ENCODE measurements at regions not wholly inside any gene's neighbourhood (a gene's known extent, or its start where the extent isn't known, plus 50 kb on each side); places are given as distances from the start of the nearest gene placed in this dataset.
"Not testable (repeated sequence)": the region's sequence is repeated elsewhere in the genome, so short reads cannot be mapped to it uniquely, and the experiment has no call there.

- not testable (repeated sequence) for DNase-seq
These were observed 97.5 kb downstream of the ZNF664 start for GRCh38 chr12:124070394-124071074.

- no peak for DNase-seq
These were observed 98.0 kb downstream of the ZNF664 start for GRCh38 chr12:124071075-124071443.

GRCh38 chr12:124073356-124074035, 100.5 kb downstream of the ZNF664 start:
- no peak for DNase-seq

- DNase-seq = no peak
These were observed 102.8 kb downstream of the ZNF664 start for GRCh38 chr12:124075841-124076240.

GRCh38 chr12:124077701-124078100, 104.7 kb downstream of the ZNF664 start:
- no peak for DNase-seq

DNA sequence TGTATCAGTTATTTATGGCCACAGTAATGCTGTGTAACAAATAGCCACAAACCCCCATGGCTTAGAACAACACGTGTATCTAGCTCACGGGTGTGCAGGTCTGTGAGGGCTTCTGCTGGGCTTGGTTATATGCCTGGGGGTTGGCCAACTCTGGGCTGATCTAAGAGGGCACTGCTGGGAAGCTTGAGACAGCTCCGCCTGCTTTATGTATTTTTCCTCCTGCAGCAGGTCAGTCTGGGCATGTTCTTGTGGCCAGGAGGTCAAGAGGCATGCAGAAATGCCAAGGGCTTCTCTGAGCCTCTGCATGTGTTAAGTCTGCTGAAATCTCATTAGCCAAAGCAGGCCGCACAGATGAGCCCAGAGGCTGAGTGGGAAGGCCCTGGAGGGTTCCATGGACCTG, 105.8 kb downstream of the ZNF664 start:
- no peak for DNase-seq

GRCh38 chr12:124080649-124081048, 107.6 kb downstream of the ZNF664 start:
- no peak for DNase-seq

DNA sequence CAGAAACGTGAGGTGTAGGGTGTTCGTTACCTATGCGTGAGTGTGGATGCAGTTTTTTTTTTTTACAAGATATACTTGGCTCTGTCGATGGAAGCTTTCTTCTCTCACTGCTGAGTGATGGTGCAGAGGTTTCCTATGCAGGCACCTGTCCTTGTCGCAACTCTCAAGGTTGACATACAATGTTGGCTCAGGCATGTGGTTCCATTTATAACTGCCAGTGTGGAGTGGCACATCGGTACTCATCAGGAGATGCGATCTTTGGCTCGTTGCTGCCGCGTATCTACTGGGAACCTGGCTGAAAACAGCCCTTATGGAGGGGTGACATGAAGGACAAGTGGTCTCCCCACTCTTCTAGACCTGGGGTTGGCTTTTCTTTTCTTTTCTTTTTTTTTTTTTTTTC, 109.0 kb downstream of the ZNF664 start:
- DNase-seq = no peak

GRCh38 chr12:124082687-124083086, 109.7 kb downstream of the ZNF664 start:
- DNase-seq = no peak

GRCh38 chr12:124083708-124084107, 110.7 kb downstream of the ZNF664 start:
- DNase-seq = no peak

DNA sequence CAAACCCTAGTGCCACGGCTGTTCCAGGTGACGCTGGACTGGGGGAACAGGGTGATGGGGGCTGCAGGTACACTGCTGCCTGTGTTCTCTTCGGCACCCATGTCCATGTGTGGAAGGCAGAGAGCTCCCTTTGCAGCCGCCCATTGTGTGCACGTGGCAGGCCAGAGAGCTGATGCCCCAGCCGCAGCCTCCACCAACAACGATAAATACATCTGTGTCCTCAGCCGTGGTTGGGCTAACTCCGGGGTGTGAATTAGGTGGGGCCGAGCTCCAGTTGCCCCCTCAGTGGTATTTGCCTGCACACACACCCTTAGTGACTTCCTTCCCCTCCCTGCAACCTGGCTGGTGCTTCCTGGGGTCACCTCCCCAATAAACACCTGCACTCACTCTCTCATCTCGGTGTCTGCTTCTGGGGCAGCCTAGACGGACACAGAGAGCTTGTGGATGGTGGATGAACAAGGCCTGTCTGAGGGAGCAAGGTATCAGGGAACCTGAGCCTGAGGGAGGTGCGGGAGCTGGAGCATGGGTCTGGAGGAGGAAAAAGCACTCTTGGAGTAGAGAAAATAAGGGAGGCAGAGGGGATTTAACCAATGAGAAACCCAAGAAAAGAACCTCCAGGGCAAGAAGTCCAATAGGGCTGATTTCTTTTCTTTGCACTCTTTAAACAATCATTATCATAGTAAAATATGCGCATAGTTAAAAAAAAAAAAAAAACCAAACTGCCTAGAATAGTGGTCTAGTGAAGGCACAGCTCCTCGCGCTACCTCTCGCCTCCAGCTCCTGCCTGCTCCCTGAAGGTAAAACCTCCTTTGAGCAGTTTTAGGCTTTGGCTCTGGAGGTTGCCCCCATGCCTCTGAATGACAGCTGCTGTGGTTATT, 112.6 kb downstream of the ZNF664 start:
- no peak for DNase-seq

DNA sequence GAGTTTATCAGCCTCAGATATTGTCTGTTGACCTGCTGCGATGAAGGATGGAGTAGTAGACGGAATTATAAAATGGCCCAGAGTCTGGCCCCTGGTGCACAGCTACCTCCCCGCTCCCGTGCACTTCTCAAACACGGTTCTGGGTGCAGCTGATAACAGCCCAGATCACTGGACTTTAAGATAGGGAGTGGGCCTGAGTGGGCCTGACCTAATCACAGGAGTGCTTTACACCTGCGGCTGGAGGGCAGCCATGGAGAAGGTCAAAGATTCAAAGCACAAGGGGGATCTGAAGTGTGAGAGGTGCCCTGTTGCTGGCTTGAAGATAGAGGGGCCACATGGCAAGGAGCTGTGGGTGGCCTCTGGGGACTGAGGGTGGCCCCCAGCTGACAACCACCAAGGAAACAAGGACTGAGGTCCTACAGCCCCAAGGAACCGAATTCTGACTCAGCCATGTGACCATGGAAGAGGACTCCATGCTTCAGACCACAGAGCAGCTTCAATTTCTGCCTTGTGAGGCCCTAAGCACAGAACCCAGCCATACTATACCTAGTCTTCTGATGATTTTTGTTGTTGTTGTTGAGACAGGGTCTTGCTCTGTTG, 113.4 kb downstream of the ZNF664 start:
- no peak for DNase-seq

DNA sequence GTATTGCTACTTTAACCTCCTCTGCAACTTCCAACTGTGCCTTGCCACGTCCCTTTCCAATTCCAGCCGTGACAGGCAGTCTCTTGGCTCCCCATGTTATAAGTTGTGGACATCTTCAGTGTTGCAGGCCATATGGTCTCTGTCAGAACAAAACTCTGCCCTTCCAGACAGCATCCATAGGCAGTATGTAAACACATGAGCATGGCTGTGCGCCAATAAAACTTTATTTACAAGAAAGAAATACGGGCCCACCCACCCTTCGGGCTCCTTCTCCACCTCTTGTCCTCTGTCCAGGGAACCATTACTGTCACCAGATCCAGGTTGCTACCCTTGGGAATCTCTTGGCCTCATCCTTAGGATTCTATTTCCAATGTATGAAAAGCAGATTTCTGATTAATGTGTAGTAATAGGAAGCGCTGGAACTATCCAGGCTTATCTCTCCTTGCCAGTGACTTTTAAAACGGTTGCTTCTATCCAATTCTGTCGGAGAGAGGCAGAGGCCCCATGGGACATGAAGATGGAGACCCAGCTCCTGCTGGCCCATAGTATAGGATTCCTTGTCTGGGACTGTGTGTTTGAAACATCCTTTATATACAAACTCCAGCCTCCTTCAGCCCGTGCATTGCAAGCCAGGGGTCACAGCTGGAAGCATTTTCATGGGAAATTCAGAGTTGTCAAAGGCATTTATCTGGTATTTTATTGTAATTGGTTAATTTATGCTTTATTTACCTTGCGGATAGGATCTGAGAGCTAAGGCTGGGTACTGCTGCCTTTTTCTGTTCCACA, 114.4 kb downstream of the ZNF664 start:
- no peak for DNase-seq

DNA sequence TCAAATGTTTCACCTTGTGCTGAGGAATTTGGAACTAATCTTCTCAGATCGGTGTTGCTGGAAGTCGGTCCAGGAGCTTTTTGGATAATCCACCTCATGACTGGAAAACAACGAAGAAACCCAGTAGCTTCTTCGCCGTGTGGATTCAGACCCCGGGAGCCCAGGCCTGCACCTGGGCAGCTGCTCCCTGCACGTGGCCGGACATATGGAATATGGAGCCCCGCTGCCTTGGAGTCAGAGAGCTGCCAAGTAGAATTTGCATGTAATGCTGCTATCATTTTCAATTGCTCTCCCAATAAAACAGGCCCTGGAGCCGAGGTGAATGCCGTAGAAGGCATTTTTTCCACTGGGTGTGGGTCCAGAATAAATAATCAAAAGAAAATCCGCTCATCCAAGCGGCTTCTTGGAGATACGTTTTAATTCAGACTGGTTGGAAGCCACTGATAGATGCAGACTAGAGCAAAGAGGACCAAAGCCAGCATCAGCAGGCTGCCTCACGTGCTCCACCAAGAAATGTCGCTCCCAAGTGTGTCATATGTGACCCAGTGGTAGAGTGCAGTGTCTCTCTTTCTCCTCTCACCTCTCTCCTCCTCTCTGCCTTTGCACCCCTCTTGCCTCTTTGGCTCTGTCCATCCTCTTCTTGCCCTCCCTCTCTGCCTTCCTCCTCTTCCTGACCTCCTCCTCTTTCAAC, 115.3 kb downstream of the ZNF664 start:
- no peak for DNase-seq

- not testable (repeated sequence) for DNase-seq
These were observed 116.3 kb downstream of the ZNF664 start for GRCh38 chr12:124089181-124089914.

GRCh38 chr12:124091835-124092234, 118.8 kb downstream of the ZNF664 start:
- no peak for DNase-seq

- not testable (repeated sequence) for DNase-seq
These were observed 119.5 kb downstream of the ZNF664 start for GRCh38 chr12:124092532-124092931.

DNA sequence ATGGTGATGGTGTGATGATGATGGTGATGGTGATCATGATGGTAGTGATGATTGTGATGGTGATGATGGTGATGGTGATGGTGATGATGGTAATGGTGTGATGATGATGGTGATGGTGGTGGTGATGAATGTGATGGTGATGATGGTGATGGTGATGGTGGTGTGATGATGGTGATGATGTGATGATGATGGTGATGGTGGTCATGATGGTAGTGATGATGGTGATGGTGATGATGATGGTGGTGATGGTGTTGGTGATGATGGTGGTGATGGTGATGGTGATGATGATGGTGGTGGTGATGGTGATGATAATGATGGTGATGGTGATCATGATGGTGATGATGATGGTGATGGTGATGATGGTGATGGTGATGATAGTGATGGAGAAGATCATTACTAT, 120.3 kb downstream of the ZNF664 start:
- no peak for DNase-seq

DNA sequence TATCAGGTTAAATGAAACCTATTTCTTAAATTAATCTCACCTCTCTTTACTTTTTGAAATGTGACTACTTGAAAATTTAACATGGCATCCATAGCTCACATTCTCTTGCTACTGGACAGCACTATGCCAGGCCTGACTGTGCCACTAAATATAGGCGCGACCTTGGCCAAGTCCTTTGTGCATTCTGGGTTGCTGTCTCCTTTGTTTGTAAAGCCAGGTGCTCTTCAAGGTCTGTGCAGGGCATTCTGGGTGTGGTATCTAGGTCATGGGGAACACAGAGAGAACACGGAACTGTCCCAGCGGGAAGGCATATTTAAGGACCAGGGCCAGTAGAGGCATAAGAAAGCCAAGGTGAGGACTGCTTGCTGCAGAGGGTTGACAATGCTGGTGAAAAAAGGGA, 121.2 kb downstream of the ZNF664 start:
- DNase-seq = no peak

- DNase-seq = no peak
These were observed 121.7 kb downstream of the ZNF664 start for GRCh38 chr12:124094733-124095132.

GRCh38 chr12:124096109-124096508, 123.1 kb downstream of the ZNF664 start:
- DNase-seq = no peak
